SK-N-SH treated with all-trans-retinoic acid at 6 μM for 48 hours (cell line): ENCODE measurements at regions not wholly inside any gene's neighbourhood (a gene's known extent, or its start where the extent isn't known, plus 50 kb on each side); places are given as distances from the start of the nearest gene placed in this dataset.

Source experiments
- ATAC-seq: fragments of 200-7000 bp; cut with Tn5 transposase; 3 replicates; pipeline ENCODE4 v1.9.1; 2020; ENCODE audit warnings: mild to moderate bottlenecking, moderate library complexity
- ARNTL ChIP-seq: fragments of 450-650 bp; formaldehyde crosslinking; IDR thresholded peaks from 2 replicates; pipeline ENCODE4 v1.5.0; 2020; ENCODE audit warnings: low read depth, mild to moderate bottlenecking, moderate library complexity, borderline replicate concordance
- CREB5 ChIP-seq: fragments of 250-450 bp; sonication (Bioruptor Pico); IDR thresholded peaks from 2 replicates; pipeline ENCODE4 v1.5.1; 2020; ENCODE audit warnings: low read depth, mild to moderate bottlenecking, moderate library complexity
- ESRRG ChIP-seq: fragments of 250-450 bp; sonication (Bioruptor Pico); IDR thresholded peaks from 2 replicates; pipeline ENCODE4 v1.6.1; 2021; ENCODE audit warnings: mild to moderate bottlenecking
- GLIS3 ChIP-seq: fragments of 250-450 bp; sonication (Bioruptor Pico); IDR thresholded peaks from 2 replicates; pipeline ENCODE4 v1.5.0; 2020; ENCODE audit warnings: mild to moderate bottlenecking, moderate library complexity
- ISL1 ChIP-seq: fragments of 250-450 bp; sonication (Bioruptor Pico); IDR thresholded peaks from 2 replicates; pipeline ENCODE4 v2.1.2; 2022; ENCODE audit warnings: mild to moderate bottlenecking, moderate library complexity
- OSR1 ChIP-seq: fragments of 250-450 bp; sonication (Bioruptor Pico); IDR thresholded peaks from 2 replicates; pipeline ENCODE4 v1.8.0; 2022; ENCODE audit warnings: moderate library complexity, mild to moderate bottlenecking, inconsistent platforms
- PPARA ChIP-seq: fragments of 250-450 bp; sonication (Bioruptor Pico); IDR thresholded peaks from 2 replicates; pipeline ENCODE4 v1.5.0; 2020; ENCODE audit warnings: mild to moderate bottlenecking, borderline replicate concordance
- SNAI2 ChIP-seq: fragments of 250-450 bp; sonication (Bioruptor Pico); IDR thresholded peaks from 2 replicates; pipeline ENCODE4 v1.5.0; 2020; ENCODE audit warnings: mild to moderate bottlenecking, moderate library complexity
- TCF4 ChIP-seq: fragments of 250-450 bp; sonication (Bioruptor Pico); IDR thresholded peaks from 2 replicates; pipeline ENCODE4 v1.8.0; 2021; ENCODE audit warnings: mild to moderate bottlenecking, moderate library complexity, borderline replicate concordance
- TOX ChIP-seq: fragments of 250-450 bp; sonication (Bioruptor Pico); IDR thresholded peaks from 2 replicates; pipeline ENCODE4 v1.8.0; 2021; ENCODE audit warnings: mild to moderate bottlenecking, moderate library complexity, borderline replicate concordance
- TSHZ2 ChIP-seq: fragments of 250-450 bp; sonication (Bioruptor Pico); IDR thresholded peaks from 2 replicates; pipeline ENCODE4 v1.5.0; 2020; ENCODE audit warnings: mild to moderate bottlenecking, moderate library complexity
- ZC3H10 ChIP-seq: fragments of 250-450 bp; sonication (Bioruptor Pico); IDR thresholded peaks from 2 replicates; pipeline ENCODE4 v1.5.1; 2021; ENCODE audit warnings: mild to moderate bottlenecking, moderate library complexity
- ZFP3 ChIP-seq: fragments of 250-450 bp; sonication (Bioruptor Pico); IDR thresholded peaks from 2 replicates; pipeline ENCODE4 v1.5.0; 2020; ENCODE audit warnings: mild to moderate bottlenecking, moderate library complexity
- ZFP30 ChIP-seq: fragments of 450-650 bp; formaldehyde crosslinking; IDR thresholded peaks from 2 replicates; pipeline ENCODE4 v1.5.0; 2022; ENCODE audit warnings: mild to moderate bottlenecking, moderate library complexity
- ZNF565 ChIP-seq: fragments of 450-650 bp; formaldehyde crosslinking; conservative IDR thresholded peaks from 2 replicates; pipeline ENCODE4 v1.5.0; 2020; ENCODE audit warnings: low read depth, mild to moderate bottlenecking, moderate library complexity
- ZNF8 ChIP-seq: fragments of 450-650 bp; formaldehyde crosslinking; IDR thresholded peaks from 2 replicates; pipeline ENCODE4 v1.5.0; 2020; ENCODE audit warnings: mild to moderate bottlenecking, moderate library complexity
- TF ChIP-seq, protein P1 (sequence below): fragments of 250-450 bp; sonication (Bioruptor Pico); IDR thresholded peaks from 2 replicates; pipeline ENCODE4 v1.8.0; 2021; ENCODE audit warnings: low read depth, mild to moderate bottlenecking, moderate library complexity, borderline replicate concordance
- TF ChIP-seq, protein P2 (sequence below): fragments of 250-450 bp; sonication (Bioruptor Pico); IDR thresholded peaks from 2 replicates; pipeline ENCODE4 v1.8.0; 2020; ENCODE audit warnings: mild to moderate bottlenecking, moderate library complexity, borderline replicate concordance
- TF ChIP-seq, protein P3 (sequence below): fragments of 250-450 bp; sonication (Bioruptor Pico); IDR thresholded peaks from 2 replicates; pipeline ENCODE4 v1.5.1; 2021; ENCODE audit warnings: mild to moderate bottlenecking, moderate library complexity

- no peak for TF ChIP-seq ZNF8 (CRISPR knock-in tag)
- TF ChIP-seq, all 23 proteins: peak for 0
Measured at GRCh38 chr6:144397141-144397540, 112.0 kb downstream of the UTRN start (continued).

DNA sequence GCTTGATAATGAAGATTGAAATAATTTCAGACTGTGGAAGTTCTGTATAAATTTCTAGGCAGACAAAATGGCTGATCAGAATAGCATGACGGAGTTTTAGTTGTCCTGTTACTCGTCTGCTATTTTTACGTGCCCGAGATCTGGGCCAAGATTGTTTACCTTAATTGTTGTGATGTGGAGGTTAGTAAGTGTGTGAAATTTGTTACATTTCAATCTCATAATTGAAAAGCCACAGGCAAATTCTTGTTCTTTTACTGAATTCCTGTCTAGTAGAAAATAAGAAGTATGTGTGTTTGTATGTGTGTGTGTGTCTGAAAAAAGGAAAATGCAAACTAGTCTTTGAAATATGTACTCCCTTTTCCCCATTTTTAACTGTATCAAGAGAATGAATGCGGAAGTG is 115.2 kb downstream of the UTRN start:
- no peak for TF ChIP-seq CREB5 (CRISPR knock-in tag)
- TF ChIP-seq TSHZ2 (CRISPR knock-in tag) = no peak
- TF ChIP-seq, protein P1, sequence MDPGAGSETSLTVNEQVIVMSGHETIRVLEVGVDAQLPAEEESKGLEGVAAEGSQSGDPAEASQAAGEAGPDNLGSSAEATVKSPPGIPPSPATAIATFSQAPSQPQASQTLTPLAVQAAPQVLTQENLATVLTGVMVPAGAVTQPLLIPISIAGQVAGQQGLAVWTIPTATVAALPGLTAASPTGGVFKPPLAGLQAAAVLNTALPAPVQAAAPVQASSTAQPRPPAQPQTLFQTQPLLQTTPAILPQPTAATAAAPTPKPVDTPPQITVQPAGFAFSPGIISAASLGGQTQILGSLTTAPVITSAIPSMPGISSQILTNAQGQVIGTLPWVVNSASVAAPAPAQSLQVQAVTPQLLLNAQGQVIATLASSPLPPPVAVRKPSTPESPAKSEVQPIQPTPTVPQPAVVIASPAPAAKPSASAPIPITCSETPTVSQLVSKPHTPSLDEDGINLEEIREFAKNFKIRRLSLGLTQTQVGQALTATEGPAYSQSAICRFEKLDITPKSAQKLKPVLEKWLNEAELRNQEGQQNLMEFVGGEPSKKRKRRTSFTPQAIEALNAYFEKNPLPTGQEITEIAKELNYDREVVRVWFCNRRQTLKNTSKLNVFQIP (CRISPR knock-in tag) = no peak
- TF ChIP-seq SNAI2 = no peak
- TF ChIP-seq TOX (CRISPR knock-in tag) = no peak
- no peak for TF ChIP-seq ZFP30 (CRISPR knock-in tag)
- TF ChIP-seq, protein P2, sequence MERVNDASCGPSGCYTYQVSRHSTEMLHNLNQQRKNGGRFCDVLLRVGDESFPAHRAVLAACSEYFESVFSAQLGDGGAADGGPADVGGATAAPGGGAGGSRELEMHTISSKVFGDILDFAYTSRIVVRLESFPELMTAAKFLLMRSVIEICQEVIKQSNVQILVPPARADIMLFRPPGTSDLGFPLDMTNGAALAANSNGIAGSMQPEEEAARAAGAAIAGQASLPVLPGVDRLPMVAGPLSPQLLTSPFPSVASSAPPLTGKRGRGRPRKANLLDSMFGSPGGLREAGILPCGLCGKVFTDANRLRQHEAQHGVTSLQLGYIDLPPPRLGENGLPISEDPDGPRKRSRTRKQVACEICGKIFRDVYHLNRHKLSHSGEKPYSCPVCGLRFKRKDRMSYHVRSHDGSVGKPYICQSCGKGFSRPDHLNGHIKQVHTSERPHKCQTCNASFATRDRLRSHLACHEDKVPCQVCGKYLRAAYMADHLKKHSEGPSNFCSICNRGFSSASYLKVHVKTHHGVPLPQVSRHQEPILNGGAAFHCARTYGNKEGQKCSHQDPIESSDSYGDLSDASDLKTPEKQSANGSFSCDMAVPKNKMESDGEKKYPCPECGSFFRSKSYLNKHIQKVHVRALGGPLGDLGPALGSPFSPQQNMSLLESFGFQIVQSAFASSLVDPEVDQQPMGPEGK (CRISPR knock-in tag) = no peak
- TF ChIP-seq, protein P3, sequence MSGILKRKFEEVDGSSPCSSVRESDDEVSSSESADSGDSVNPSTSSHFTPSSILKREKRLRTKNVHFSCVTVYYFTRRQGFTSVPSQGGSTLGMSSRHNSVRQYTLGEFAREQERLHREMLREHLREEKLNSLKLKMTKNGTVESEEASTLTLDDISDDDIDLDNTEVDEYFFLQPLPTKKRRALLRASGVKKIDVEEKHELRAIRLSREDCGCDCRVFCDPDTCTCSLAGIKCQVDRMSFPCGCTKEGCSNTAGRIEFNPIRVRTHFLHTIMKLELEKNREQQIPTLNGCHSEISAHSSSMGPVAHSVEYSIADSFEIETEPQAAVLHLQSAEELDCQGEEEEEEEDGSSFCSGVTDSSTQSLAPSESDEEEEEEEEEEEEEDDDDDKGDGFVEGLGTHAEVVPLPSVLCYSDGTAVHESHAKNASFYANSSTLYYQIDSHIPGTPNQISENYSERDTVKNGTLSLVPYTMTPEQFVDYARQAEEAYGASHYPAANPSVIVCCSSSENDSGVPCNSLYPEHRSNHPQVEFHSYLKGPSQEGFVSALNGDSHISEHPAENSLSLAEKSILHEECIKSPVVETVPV (CRISPR knock-in tag) = no peak
- ATAC-seq = no peak

GRCh38 chr6:144401736-144402733 is 116.9 kb downstream of the UTRN start:
- TF ChIP-seq ZNF565 (CRISPR knock-in tag) (no peak), TSHZ2 (CRISPR knock-in tag) (no peak), TOX (CRISPR knock-in tag) (no peak), ISL1 (CRISPR knock-in tag) (no peak), ZFP3 (CRISPR knock-in tag) (no peak), ZC3H10 (CRISPR knock-in tag) (no peak), OSR1 (CRISPR knock-in tag) (no peak), ZNF8 (CRISPR knock-in tag) (no peak), ARNTL (CRISPR knock-in tag) (no peak), GLIS3 (CRISPR knock-in tag) (no peak), PPARA (CRISPR knock-in tag) (no peak), ESRRG (CRISPR knock-in tag) (no peak), TCF4 (CRISPR knock-in tag) (no peak), ZFP30 (CRISPR knock-in tag) (no peak)
- TF ChIP-seq, protein P2 (CRISPR knock-in tag) = no peak
- TF ChIP-seq, protein P3 (CRISPR knock-in tag) = no peak
- ATAC-seq = no peak
